ENCODE measurements at regions not wholly inside any gene's neighbourhood (a gene's known extent, or its start where the extent isn't known, plus 50 kb on each side); places are given as distances from the start of the nearest gene placed in this dataset.

DNA sequence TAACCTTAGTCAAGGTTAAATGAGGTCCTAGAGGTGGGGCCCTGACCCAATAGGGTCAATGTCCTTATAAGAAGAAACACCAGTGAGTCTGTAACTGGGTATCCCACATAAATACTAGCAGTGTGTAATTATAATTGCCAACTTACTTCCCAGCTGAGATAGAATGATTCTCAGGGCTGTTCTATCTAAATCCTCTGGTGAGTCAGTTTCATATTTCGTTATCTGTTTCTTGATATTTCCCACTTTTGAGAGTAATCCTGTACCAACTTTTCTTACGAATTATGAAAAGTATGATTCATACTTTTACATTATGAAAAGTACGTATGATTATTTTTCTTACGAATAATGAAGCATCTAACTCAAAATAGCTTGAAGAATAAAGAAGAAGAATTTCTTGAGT lies 546.8 kb upstream of the NETO1 start:
- H3K4me1 Mint-ChIP-seq = no peaks in the 10 kb centered on the region
- no peak overlapping the region for H3K27ac Mint-ChIP-seq
- TF ChIP-seq, protein P1, sequence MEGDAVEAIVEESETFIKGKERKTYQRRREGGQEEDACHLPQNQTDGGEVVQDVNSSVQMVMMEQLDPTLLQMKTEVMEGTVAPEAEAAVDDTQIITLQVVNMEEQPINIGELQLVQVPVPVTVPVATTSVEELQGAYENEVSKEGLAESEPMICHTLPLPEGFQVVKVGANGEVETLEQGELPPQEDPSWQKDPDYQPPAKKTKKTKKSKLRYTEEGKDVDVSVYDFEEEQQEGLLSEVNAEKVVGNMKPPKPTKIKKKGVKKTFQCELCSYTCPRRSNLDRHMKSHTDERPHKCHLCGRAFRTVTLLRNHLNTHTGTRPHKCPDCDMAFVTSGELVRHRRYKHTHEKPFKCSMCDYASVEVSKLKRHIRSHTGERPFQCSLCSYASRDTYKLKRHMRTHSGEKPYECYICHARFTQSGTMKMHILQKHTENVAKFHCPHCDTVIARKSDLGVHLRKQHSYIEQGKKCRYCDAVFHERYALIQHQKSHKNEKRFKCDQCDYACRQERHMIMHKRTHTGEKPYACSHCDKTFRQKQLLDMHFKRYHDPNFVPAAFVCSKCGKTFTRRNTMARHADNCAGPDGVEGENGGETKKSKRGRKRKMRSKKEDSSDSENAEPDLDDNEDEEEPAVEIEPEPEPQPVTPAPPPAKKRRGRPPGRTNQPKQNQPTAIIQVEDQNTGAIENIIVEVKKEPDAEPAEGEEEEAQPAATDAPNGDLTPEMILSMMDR (IDR thresholded peaks at IDR 0.05; ENCODE audit: unreplicated experiment in 3 of 3) = no peak
- no peaks in the 10 kb centered on the region for H3K36me3 Mint-ChIP-seq (ENCODE audit: low read depth)
- H3K27me3 Mint-ChIP-seq (ENCODE audit: low read depth) = no peaks in the 10 kb centered on the region
- H3K9me3 Mint-ChIP-seq = no peaks in the 10 kb centered on the region
- no peak overlapping the region for H3K4me3 Mint-ChIP-seq

DNA sequence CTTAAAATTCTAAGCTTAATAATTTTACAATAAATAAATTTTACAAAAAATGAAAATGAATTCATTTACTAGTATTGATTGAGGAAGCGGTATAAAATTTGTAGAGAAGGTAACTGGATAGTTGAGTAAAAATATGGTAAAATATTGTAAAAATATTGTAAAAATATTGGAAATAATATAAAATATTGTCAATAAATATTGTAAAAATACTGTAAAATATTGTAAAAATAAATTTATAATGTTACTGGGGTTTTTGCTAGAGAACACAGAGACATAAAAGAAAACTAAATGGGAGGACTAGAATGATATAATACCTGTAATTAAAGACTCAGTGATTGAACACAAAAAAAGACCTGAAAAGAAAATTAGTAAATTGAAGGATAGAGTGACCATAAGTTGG lies 546.3 kb upstream of the NETO1 start:
- no peaks in the 10 kb centered on the region for H3K27me3 Mint-ChIP-seq (ENCODE audit: low read depth)
- H3K36me3 Mint-ChIP-seq (ENCODE audit: low read depth) = no peaks in the 10 kb centered on the region
- no peak overlapping the region for H3K4me3 Mint-ChIP-seq
- H3K4me1 Mint-ChIP-seq = no peaks in the 10 kb centered on the region
- no peaks in the 10 kb centered on the region for H3K9me3 Mint-ChIP-seq
- TF ChIP-seq, protein P1 (IDR thresholded peaks at IDR 0.05; ENCODE audit: unreplicated experiment in 3 of 3) = no peak
- no peak overlapping the region for H3K27ac Mint-ChIP-seq

DNA sequence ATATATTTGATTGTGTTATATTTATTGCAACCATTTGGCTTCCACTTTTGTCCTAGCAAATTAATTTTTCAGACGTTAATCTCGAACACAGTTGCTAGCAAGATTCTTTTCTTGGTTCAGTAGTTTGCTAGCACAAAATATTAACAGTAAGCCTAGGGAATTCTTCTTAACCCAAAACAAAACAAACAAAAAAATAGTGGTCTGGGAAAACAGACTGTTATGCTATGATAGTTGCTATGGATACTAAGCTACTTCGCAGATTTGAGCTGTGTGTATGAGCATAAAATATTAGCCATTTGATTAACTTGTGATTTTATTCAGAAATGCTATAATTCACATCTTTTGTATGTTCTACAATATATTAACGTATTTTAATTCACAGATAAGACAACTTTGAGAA lies 541.5 kb upstream of the NETO1 start:
- Mint-ChIP-seq H3K4me1 (peaks cover 14% of the 10 kb centered on the region), H3K9me3 (no peaks in the 10 kb centered on the region), H3K27ac (no peak overlapping the region), H3K4me3 (no peak overlapping the region), H3K27me3 (ENCODE audit: low read depth) (no peaks in the 10 kb centered on the region), H3K36me3 (ENCODE audit: low read depth) (no peaks in the 10 kb centered on the region)
- TF ChIP-seq, protein P1 (IDR thresholded peaks at IDR 0.05; ENCODE audit: unreplicated experiment in 3 of 3) = no peak

DNA sequence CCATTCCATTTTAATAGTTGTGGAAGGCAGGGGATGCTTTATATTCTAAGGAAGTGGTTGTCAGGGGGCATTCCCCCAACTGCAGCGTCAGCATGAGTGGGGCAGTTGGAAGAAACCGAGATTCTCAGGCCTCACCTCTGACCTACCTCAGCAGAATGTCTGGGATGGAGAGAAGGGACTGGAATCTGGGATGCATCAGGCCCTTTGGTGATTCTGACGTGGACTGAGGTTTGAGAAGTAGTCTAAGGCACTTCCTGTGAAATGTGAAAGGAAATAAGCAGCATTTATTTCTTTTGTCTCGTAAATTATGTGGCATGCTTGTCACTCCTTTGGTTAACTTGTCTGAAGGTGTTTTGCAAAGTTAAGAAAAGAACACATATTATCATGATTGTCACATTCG lies 540.7 kb upstream of the NETO1 start:
- Mint-ChIP-seq H3K9me3 (no peaks in the 10 kb centered on the region), H3K4me3 (no peak overlapping the region), H3K4me1 (peaks cover 14% of the 10 kb centered on the region)

GRCh38 chr18:73407506-73407905 lies 539.7 kb upstream of the NETO1 start:
- TF ChIP-seq, protein P1 (IDR thresholded peaks at IDR 0.05; ENCODE audit: unreplicated experiment in 3 of 3) = no peak
- Mint-ChIP-seq H3K4me3 (no peak overlapping the region), H3K9me3 (no peaks in the 10 kb centered on the region), H3K36me3 (ENCODE audit: low read depth) (no peaks in the 10 kb centered on the region), H3K27ac (peak overlapping the region; percentile 14 to 34 (median 22)), H3K27me3 (ENCODE audit: low read depth) (no peaks in the 10 kb centered on the region), H3K4me1 (peaks cover 14% of the 10 kb centered on the region)

More for the DNA sequence above, 540.7 kb upstream of the NETO1 start:
- Mint-ChIP-seq H3K27me3 (ENCODE audit: low read depth) (no peaks in the 10 kb centered on the region), H3K36me3 (ENCODE audit: low read depth) (no peaks in the 10 kb centered on the region), H3K27ac (no peak overlapping the region)
- TF ChIP-seq, protein P1 (IDR thresholded peaks at IDR 0.05; ENCODE audit: unreplicated experiment in 3 of 3) = no peak

DNA sequence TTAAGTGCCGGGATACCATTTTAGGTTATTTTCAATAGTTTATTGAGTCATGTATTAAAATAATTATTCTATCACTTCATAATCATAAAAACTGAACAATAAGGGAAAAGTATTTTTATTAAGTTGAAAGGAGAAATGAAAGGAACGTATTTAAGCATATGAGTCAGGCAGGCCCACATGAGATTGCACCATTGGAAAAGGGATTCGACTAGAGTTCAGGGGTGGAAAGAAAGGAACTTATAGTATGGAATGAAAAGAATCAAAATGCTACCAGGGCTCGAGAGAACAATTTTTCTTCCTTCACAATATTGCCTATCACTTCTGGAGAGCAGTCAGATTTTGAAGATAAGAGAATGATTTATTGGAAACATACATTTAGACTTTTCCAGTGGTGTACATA lies 516.5 kb upstream of the NETO1 start:
- TF ChIP-seq, protein P1 (IDR thresholded peaks at IDR 0.05; ENCODE audit: unreplicated experiment in 3 of 3) = no peak
- Mint-ChIP-seq H3K27ac (no peak overlapping the region), H3K4me1 (no peaks in the 10 kb centered on the region), H3K27me3 (ENCODE audit: low read depth) (no peaks in the 10 kb centered on the region), H3K36me3 (ENCODE audit: low read depth) (no peaks in the 10 kb centered on the region), H3K4me3 (no peak overlapping the region), H3K9me3 (no peaks in the 10 kb centered on the region)

Data from nephron (organoid).